Thyroid gland (tissue), 4 donors: ENCODE measurements at regions not wholly inside any gene's neighbourhood (a gene's known extent, or its start where the extent isn't known, plus 50 kb on each side); places are given as distances from the start of the nearest gene placed in this dataset.
"Not testable (repeated sequence)": the region's sequence is repeated elsewhere in the genome, so short reads cannot be mapped to it uniquely, and the experiment has no call there.

Experiments used
- CTCF ChIP-seq, 6 experiments: fragments of 200-600 bp in 3 of 6; fragments of 450-650 bp in 3 of 6; sonication (generic) in 3 of 6; IDR thresholded peaks; one replicate each; pipeline ENCODE4 v1.5.1; 2016 to 2019; ENCODE audit warnings: antibody characterized with exemption in 6 of 6, mild to moderate bottlenecking in 2 of 6, inconsistent platforms in 1 of 6, moderate library complexity in 1 of 6
- POLR2A ChIP-seq, 2 donors: fragments of 450-650 bp; IDR thresholded peaks; one replicate each; pipeline ENCODE4 v1.6.1; 2017; ENCODE audit warnings: antibody characterized with exemption in 2 of 2, mild to moderate bottlenecking in 2 of 2, moderate library complexity in 1 of 2

- TF ChIP-seq POLR2A, CTCF (IDR thresholded peaks at IDR 0.05): not testable (repeated sequence)
These were observed 192.5 kb downstream of the ANKRD36 start for GRCh38 chr2:97305426-97305825.
